Activated CD4-positive, alpha-beta T cell treated with anti-CD3 and anti-CD28 coated beads for 36 hours (primary cell): ENCODE measurements at regions not wholly inside any gene's neighbourhood (a gene's known extent, or its start where the extent isn't known, plus 50 kb on each side); places are given as distances from the start of the nearest gene placed in this dataset.

Experiments
- ATAC-seq: fragments of 200-7000 bp; cut with Tn5 transposase; one replicate; pipeline ENCODE4 v1.10.0; 2021; ENCODE audit warnings: mild to moderate bottlenecking, moderate library complexity
- CTCF ChIA-PET: fragments of 350-600 bp; sonication (Branson Sonifier 250); formaldehyde crosslinking; loops from one replicate; lab custom pipeline; 2021; ENCODE audit warnings: antibody characterized with exemption; lab: Charles Lee
- POLR2A ChIA-PET: fragments of 350-600 bp; sonication (Branson Sonifier 250); formaldehyde crosslinking; loops from one replicate; lab custom pipeline; 2021; ENCODE audit warnings: antibody characterized with exemption, inconsistent platforms; lab: Charles Lee
- DNase-seq: peaks from one replicate; pipeline ENCODE4 v3.0.0-alpha.2; 2020
- H3K27ac Mint-ChIP-seq: one replicate; pipeline ENCODE4 v1.8.0; 2021; ENCODE audit warnings: mixed read lengths
- H3K27me3 Mint-ChIP-seq: one replicate; pipeline ENCODE4 v1.8.0; 2021; ENCODE audit warnings: mixed read lengths
- H3K36me3 Mint-ChIP-seq: one replicate; pipeline ENCODE4 v1.8.0; 2021; ENCODE audit warnings: low read depth, mixed read lengths
- H3K4me1 Mint-ChIP-seq: one replicate; pipeline ENCODE4 v1.8.0; 2021; ENCODE audit warnings: mixed read lengths
- H3K4me3 Mint-ChIP-seq: one replicate; pipeline ENCODE4 v1.8.0; 2021; ENCODE audit warnings: mild to moderate bottlenecking, moderate library complexity, mixed read lengths
- H3K9me3 Mint-ChIP-seq: one replicate; pipeline ENCODE4 v1.8.0; 2021; ENCODE audit warnings: low read depth, mixed read lengths
- intact Hi-C, 2 experiments: fragments of 100-400 bp; cut with DNase I in 1 of 2; cut with micrococcal nuclease in 1 of 2; formaldehyde crosslinking; loops; one replicate each; pipeline versions ENCODE4 v1.14.2 to v1.15.1; 2022 to 2024; cut with DNase I, micrococcal nuclease

GRCh38 chr20:56870271-56870670 lies 241.2 kb downstream of the TFAP2C start:
- ATAC-seq = no peak
- H3K27ac Mint-ChIP-seq = no peak overlapping the region

GRCh38 chr20:56871691-56872090 lies 242.6 kb downstream of the TFAP2C start:
- H3K4me1 Mint-ChIP-seq = no peaks in the 10 kb centered on the region
- ChIA-PET POLR2A (no interaction called here), CTCF (no interaction called here)
- H3K36me3 Mint-ChIP-seq = no peaks in the 10 kb centered on the region
- DNase-seq (no peak), ATAC-seq (no peak)
- H3K9me3 Mint-ChIP-seq = no peaks in the 10 kb centered on the region
- H3K27ac Mint-ChIP-seq = no peak overlapping the region
- no peak overlapping the region for H3K4me3 Mint-ChIP-seq
- peaks cover 5% of the 10 kb centered on the region for H3K27me3 Mint-ChIP-seq
- intact Hi-C loops = no loop called here

More at GRCh38 chr20:56870271-56870670, 241.2 kb downstream of the TFAP2C start:
- CTCF ChIA-PET = no interaction called here
- DNase-seq = no peak
- no peaks in the 10 kb centered on the region for H3K9me3 Mint-ChIP-seq
- intact Hi-C loops = no loop called here
- H3K4me1 Mint-ChIP-seq = no peaks in the 10 kb centered on the region
- no peaks in the 10 kb centered on the region for H3K36me3 Mint-ChIP-seq
- peaks cover 11% of the 10 kb centered on the region for H3K27me3 Mint-ChIP-seq
- POLR2A ChIA-PET = no interaction called here
- H3K4me3 Mint-ChIP-seq = no peak overlapping the region

GRCh38 chr20:56872620-56873458 lies 243.7 kb downstream of the TFAP2C start:
- no peak for DNase-seq
- ChIA-PET POLR2A (no interaction called here), CTCF (no interaction called here)
- Mint-ChIP-seq H3K4me1 (no peaks in the 10 kb centered on the region), H3K27ac (no peak overlapping the region), H3K27me3 (peaks cover 4% of the 10 kb centered on the region), H3K9me3 (no peaks in the 10 kb centered on the region), H3K4me3 (no peak overlapping the region), H3K36me3 (no peaks in the 10 kb centered on the region)
- ATAC-seq = no peak
- intact Hi-C loops = no loop called here

- Mint-ChIP-seq H3K4me3 (no peak overlapping the region), H3K27ac (no peak overlapping the region), H3K36me3 (no peaks in the 10 kb centered on the region), H3K4me1 (no peaks in the 10 kb centered on the region), H3K9me3 (no peaks in the 10 kb centered on the region), H3K27me3 (peaks cover 1% of the 10 kb centered on the region)
- CTCF ChIA-PET = no interaction called here
- DNase-seq (no peak), ATAC-seq (no peak)
- intact Hi-C loops = no loop called here
- POLR2A ChIA-PET = no interaction called here
These were observed 244.7 kb downstream of the TFAP2C start for GRCh38 chr20:56873836-56874235.

GRCh38 chr20:56875052-56875659 lies 246.1 kb downstream of the TFAP2C start:
- no peak overlapping the region for H3K4me3 Mint-ChIP-seq
- H3K27ac Mint-ChIP-seq = no peak overlapping the region
- H3K9me3 Mint-ChIP-seq = no peaks in the 10 kb centered on the region
- ATAC-seq = no peak
- DNase-seq = no peak
- POLR2A ChIA-PET = no interaction called here
- H3K4me1 Mint-ChIP-seq = no peaks in the 10 kb centered on the region
- CTCF ChIA-PET = no interaction called here
- H3K36me3 Mint-ChIP-seq = no peaks in the 10 kb centered on the region
- no peaks in the 10 kb centered on the region for H3K27me3 Mint-ChIP-seq
- intact Hi-C loops = no loop called here

- intact Hi-C loops = no loop called here
- ChIA-PET POLR2A (no interaction called here), CTCF (no interaction called here)
- Mint-ChIP-seq H3K36me3 (no peaks in the 10 kb centered on the region), H3K27me3 (no peaks in the 10 kb centered on the region), H3K9me3 (no peaks in the 10 kb centered on the region), H3K4me1 (no peaks in the 10 kb centered on the region), H3K27ac (no peak overlapping the region), H3K4me3 (no peak overlapping the region)
- no peak for DNase-seq
- ATAC-seq = no peak
These were observed 246.7 kb downstream of the TFAP2C start for GRCh38 chr20:56875803-56876202.

GRCh38 chr20:56885521-56885920 lies 256.4 kb downstream of the TFAP2C start:
- H3K4me1 Mint-ChIP-seq = no peaks in the 10 kb centered on the region
- CTCF ChIA-PET = no interaction called here
- no peaks in the 10 kb centered on the region for H3K36me3 Mint-ChIP-seq
- ATAC-seq (no peak), DNase-seq (no peak)
- H3K27me3 Mint-ChIP-seq = peaks cover 7% of the 10 kb centered on the region
- H3K27ac Mint-ChIP-seq = no peak overlapping the region
- intact Hi-C loops = no loop called here
- no peaks in the 10 kb centered on the region for H3K9me3 Mint-ChIP-seq
- POLR2A ChIA-PET = no interaction called here
- no peak overlapping the region for H3K4me3 Mint-ChIP-seq

GRCh38 chr20:56890011-56890410 lies 260.9 kb downstream of the TFAP2C start:
- peaks cover 5% of the 10 kb centered on the region for H3K9me3 Mint-ChIP-seq
- H3K27ac Mint-ChIP-seq = no peak overlapping the region
- peaks cover 7% of the 10 kb centered on the region for H3K27me3 Mint-ChIP-seq
- CTCF ChIA-PET = no interaction called here
- intact Hi-C loops = no loop called here
- H3K36me3 Mint-ChIP-seq = no peaks in the 10 kb centered on the region
- ATAC-seq (no peak), DNase-seq (no peak)
- POLR2A ChIA-PET = no interaction called here
- H3K4me3 Mint-ChIP-seq = no peak overlapping the region
- H3K4me1 Mint-ChIP-seq = peaks cover 9% of the 10 kb centered on the region

GRCh38 chr20:56893226-56893917 lies 264.3 kb downstream of the TFAP2C start:
- Mint-ChIP-seq H3K4me3 (no peak overlapping the region), H3K27ac (peak overlapping the region; percentile 7)
- POLR2A ChIA-PET = no interaction called here

GRCh38 chr20:56896447-56896846 lies 267.3 kb downstream of the TFAP2C start:
- H3K27ac Mint-ChIP-seq = no peak overlapping the region
- no peaks in the 10 kb centered on the region for H3K36me3 Mint-ChIP-seq
- peaks cover 5% of the 10 kb centered on the region for H3K9me3 Mint-ChIP-seq
- H3K4me1 Mint-ChIP-seq = peaks cover 9% of the 10 kb centered on the region
- ChIA-PET CTCF (no interaction called here), POLR2A (no interaction called here)
- peaks cover 8% of the 10 kb centered on the region for H3K27me3 Mint-ChIP-seq
- no peak for ATAC-seq
- DNase-seq = no peak
- H3K4me3 Mint-ChIP-seq = no peak overlapping the region
- intact Hi-C loops = no loop called here

More at GRCh38 chr20:56893226-56893917, 264.3 kb downstream of the TFAP2C start:
- intact Hi-C loops = no loop called here
- H3K9me3 Mint-ChIP-seq = peaks cover 5% of the 10 kb centered on the region
- ATAC-seq (peak; percentile 92), DNase-seq (peak; percentile 59)
- peaks cover 9% of the 10 kb centered on the region for H3K4me1 Mint-ChIP-seq
- CTCF ChIA-PET = interaction anchor here (0.6 kb wide), 1 partner anchor 381 kb away, joined by 3 read pairs; no protein-coding TSS in a partner anchor
- no peaks in the 10 kb centered on the region for H3K27me3 Mint-ChIP-seq
- no peaks in the 10 kb centered on the region for H3K36me3 Mint-ChIP-seq

- DNase-seq = no peak
- ChIA-PET POLR2A (no interaction called here), CTCF (no interaction called here)
- Mint-ChIP-seq H3K36me3 (no peaks in the 10 kb centered on the region), H3K27me3 (peaks cover 8% of the 10 kb centered on the region), H3K4me3 (no peak overlapping the region), H3K9me3 (peaks cover 5% of the 10 kb centered on the region), H3K4me1 (peaks cover 9% of the 10 kb centered on the region), H3K27ac (no peak overlapping the region)
- intact Hi-C loops = no loop called here
- no peak for ATAC-seq
These were observed 268.3 kb downstream of the TFAP2C start for GRCh38 chr20:56897318-56897957.
